Nephron progenitor cell (in vitro differentiated cells): ENCODE measurements at regions not wholly inside any gene's neighbourhood (a gene's known extent, or its start where the extent isn't known, plus 50 kb on each side); places are given as distances from the start of the nearest gene placed in this dataset.

Experiments
- DNase-seq: peaks from one replicate; pipeline ENCODE4 v3.0.0; 2021
- H3K27ac Mint-ChIP-seq: 2 replicates; pipeline ENCODE4 v1.8.0; 2021; ENCODE audit warnings: mild to moderate bottlenecking, moderate library complexity, mixed read lengths
- H3K27me3 Mint-ChIP-seq: 2 replicates; pipeline ENCODE4 v1.8.0; 2021; ENCODE audit warnings: mild to moderate bottlenecking, low read depth, mixed read lengths; ENCODE audit not compliant: poor library complexity
- H3K36me3 Mint-ChIP-seq: 2 replicates; pipeline ENCODE4 v1.8.0; 2021; ENCODE audit warnings: low read depth, mixed read lengths
- H3K4me1 Mint-ChIP-seq: 2 replicates; pipeline ENCODE4 v1.8.0; 2021; ENCODE audit warnings: mixed read lengths
- H3K4me3 Mint-ChIP-seq: 2 replicates; pipeline ENCODE4 v1.8.0; 2021; ENCODE audit warnings: mild to moderate bottlenecking, moderate library complexity, mixed read lengths
- H3K9me3 Mint-ChIP-seq: 2 replicates; pipeline ENCODE4 v1.8.0; 2021; ENCODE audit warnings: mild to moderate bottlenecking, moderate library complexity, mixed read lengths
- CTCF ChIP-seq: fragments of 200-600 bp; sonication (generic); IDR thresholded peaks from 2 replicates; pipeline ENCODE4 v1.5.0; 2021; ENCODE audit warnings: antibody characterized with exemption

DNA sequence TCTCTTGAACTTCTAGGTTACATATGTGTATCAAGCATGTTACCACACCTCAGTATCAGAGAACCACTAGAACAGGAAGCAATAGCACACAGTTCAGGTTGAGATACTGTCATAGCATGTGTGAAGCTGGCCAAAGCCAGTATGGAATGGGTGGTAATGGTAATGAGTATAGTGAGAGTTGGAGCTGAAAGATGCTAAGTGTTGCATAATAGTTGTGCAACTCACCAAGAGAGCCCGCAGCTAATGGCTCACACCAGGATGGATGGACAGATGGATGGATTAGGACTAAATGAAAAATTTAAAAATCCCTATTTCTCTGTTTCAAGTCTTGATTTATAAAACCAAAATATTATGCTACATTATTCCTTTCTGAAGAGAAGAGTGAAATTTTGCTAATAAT lies 53.4 kb upstream of the KCNN2 start:
- H3K27me3 Mint-ChIP-seq, result peaks cover 3% of the 10 kb centered on the region
- H3K4me3 Mint-ChIP-seq, result no peak overlapping the region
- no peak for TF ChIP-seq CTCF
- peaks cover 11% of the 10 kb centered on the region for H3K4me1 Mint-ChIP-seq
- H3K9me3 Mint-ChIP-seq, result no peaks in the 10 kb centered on the region
- no peak overlapping the region for H3K27ac Mint-ChIP-seq
- DNase-seq, result no peak
- H3K36me3 Mint-ChIP-seq, result no peaks in the 10 kb centered on the region

GRCh38 chr5:114310666-114311065 lies 51.2 kb upstream of the KCNN2 start:
- Mint-ChIP-seq H3K4me1 (peaks cover 11% of the 10 kb centered on the region), H3K36me3 (no peaks in the 10 kb centered on the region), H3K27ac (no peak overlapping the region), H3K9me3 (no peaks in the 10 kb centered on the region), H3K4me3 (no peak overlapping the region), H3K27me3 (peaks cover 6% of the 10 kb centered on the region)
- no peak for DNase-seq
- TF ChIP-seq CTCF, result no peak

DNA sequence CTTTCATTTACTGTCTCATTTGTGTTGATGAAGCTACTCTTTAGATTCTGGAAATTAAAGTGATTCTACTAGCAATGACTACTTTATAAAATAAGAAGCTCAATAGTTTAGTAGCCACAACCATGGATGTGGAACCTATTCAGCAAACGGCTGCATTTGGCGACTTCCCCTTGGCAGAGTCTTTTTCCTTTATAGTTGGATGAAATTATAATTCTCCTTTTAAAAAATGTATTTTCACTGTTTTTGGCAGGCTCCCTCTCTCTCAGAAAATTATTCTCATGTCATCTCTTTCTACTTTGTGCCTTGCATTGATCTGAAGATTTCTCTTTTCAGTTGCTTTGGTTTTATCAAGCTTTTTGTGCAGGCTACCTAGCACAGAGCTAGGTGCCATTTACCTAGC lies 50.6 kb upstream of the KCNN2 start:
- DNase-seq, result no peak
- peaks cover 11% of the 10 kb centered on the region for H3K4me1 Mint-ChIP-seq
- no peak overlapping the region for H3K27ac Mint-ChIP-seq
- no peaks in the 10 kb centered on the region for H3K36me3 Mint-ChIP-seq
- H3K9me3 Mint-ChIP-seq, result no peaks in the 10 kb centered on the region
- peaks cover 6% of the 10 kb centered on the region for H3K27me3 Mint-ChIP-seq
- TF ChIP-seq CTCF, result no peak
- H3K4me3 Mint-ChIP-seq, result no peak overlapping the region

DNA sequence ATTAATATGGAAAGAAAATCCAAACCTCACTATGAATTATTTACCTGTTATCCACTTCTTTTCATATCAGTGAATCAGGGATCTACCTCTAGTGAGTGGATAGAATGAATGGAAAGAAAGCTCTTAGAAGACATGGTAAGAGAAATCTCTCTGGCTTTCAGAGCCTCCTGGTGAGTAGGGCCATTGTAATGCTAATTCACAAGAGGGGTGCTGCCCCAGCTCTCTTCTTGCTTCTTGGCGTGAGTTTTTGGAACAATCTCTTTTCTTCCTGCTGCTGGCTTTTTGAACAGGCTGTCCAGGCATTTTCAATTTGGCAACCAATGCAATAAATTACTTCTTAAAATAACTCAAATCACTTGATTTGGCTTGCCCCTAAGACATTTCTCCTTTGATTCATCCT lies 49.9 kb upstream of the KCNN2 start:
- no peaks in the 10 kb centered on the region for H3K36me3 Mint-ChIP-seq
- no peak overlapping the region for H3K4me3 Mint-ChIP-seq
- TF ChIP-seq CTCF, result no peak
- peaks cover 6% of the 10 kb centered on the region for H3K27me3 Mint-ChIP-seq
- no peaks in the 10 kb centered on the region for H3K9me3 Mint-ChIP-seq
- DNase-seq, result no peak
- H3K4me1 Mint-ChIP-seq, result peaks cover 11% of the 10 kb centered on the region
- H3K27ac Mint-ChIP-seq, result no peak overlapping the region
